ENCODE measurements at regions not wholly inside any gene's neighbourhood (a gene's known extent, or its start where the extent isn't known, plus 50 kb on each side); places are given as distances from the start of the nearest gene placed in this dataset.

DNA sequence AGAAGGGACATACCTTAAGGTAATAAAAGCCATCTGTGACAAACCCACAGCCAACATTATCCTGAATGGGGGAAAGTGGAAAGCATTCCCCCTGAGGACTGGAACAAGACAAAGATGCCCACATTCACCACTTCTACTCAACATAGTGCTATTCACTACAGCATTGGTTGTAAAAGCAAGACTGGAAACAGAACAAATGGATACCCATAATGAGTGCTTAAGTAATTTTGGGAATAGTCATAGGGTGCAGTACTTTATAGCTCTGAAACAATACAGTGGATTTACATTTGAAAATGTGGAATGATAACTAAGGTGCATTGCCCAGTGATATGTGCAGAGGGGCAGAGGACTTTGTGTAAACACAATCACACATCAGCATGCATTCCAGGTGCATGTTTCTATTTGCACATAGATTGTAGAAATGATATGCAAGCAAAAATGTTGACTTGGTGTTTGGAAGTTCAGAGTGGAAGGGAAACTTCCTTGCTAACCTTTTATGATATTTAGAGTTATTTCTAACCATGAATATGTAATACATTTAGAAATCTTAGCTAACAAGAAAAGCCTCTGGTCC lies 112.3 kb downstream of the IGLL1 start (continued):
- TF ChIP-seq, protein P1, sequence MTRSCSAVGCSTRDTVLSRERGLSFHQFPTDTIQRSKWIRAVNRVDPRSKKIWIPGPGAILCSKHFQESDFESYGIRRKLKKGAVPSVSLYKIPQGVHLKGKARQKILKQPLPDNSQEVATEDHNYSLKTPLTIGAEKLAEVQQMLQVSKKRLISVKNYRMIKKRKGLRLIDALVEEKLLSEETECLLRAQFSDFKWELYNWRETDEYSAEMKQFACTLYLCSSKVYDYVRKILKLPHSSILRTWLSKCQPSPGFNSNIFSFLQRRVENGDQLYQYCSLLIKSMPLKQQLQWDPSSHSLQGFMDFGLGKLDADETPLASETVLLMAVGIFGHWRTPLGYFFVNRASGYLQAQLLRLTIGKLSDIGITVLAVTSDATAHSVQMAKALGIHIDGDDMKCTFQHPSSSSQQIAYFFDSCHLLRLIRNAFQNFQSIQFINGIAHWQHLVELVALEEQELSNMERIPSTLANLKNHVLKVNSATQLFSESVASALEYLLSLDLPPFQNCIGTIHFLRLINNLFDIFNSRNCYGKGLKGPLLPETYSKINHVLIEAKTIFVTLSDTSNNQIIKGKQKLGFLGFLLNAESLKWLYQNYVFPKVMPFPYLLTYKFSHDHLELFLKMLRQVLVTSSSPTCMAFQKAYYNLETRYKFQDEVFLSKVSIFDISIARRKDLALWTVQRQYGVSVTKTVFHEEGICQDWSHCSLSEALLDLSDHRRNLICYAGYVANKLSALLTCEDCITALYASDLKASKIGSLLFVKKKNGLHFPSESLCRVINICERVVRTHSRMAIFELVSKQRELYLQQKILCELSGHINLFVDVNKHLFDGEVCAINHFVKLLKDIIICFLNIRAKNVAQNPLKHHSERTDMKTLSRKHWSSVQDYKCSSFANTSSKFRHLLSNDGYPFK (CRISPR knock-in tag; IDR thresholded peaks at IDR 0.05; ENCODE audit: borderline replicate concordance): no peak
- no peak for TF ChIP-seq ARID2 (CRISPR knock-in tag; IDR thresholded peaks at IDR 0.05; ENCODE audit: borderline replicate concordance)
- TF ChIP-seq RAD21 (CRISPR knock-in tag; IDR thresholded peaks at IDR 0.05): no peak
- TF ChIP-seq MAFK (conservative IDR thresholded peaks at IDR 0.05 in 1 of 2, IDR thresholded peaks at IDR 0.05 in 1 of 2; ENCODE audit: low read length in 2 of 2): 0 out of 4 replicates have a peak, but pooled peaks have one; percentile 20 to 30
- no peak for TF ChIP-seq MLLT10 (CRISPR knock-in tag; IDR thresholded peaks at IDR 0.05)
- no peak for TF ChIP-seq MAFG (CRISPR knock-in tag; IDR thresholded peaks at IDR 0.05)
- no peak for TF ChIP-seq MAZ (IDR thresholded peaks at IDR 0.05; ENCODE audit: borderline replicate concordance, low read depth, low read length)
- no peak for TF ChIP-seq MAZ (CRISPR knock-in tag; IDR thresholded peaks at IDR 0.05; ENCODE audit: low read depth)
- TF ChIP-seq DMTF1 (CRISPR knock-in tag; IDR thresholded peaks at IDR 0.05): no peak
- 0 out of 2 replicates have a peak, but pooled peaks have one; percentile 35 for TF ChIP-seq BCL6 (CRISPR knock-in tag; IDR thresholded peaks at IDR 0.05)
- TF ChIP-seq ZHX1 (CRISPR knock-in tag; IDR thresholded peaks at IDR 0.05; ENCODE audit: low read depth): no peak
- TF ChIP-seq ATAD3A (CRISPR knock-in tag; IDR thresholded peaks at IDR 0.05): no peak
- no peak for TF ChIP-seq POLR2AphosphoS2 (IDR thresholded peaks at IDR 0.05; ENCODE audit: low read depth, low read length)
- TF ChIP-seq RFX3 (CRISPR knock-in tag; IDR thresholded peaks at IDR 0.05): 0 out of 2 replicates have a peak, but pooled peaks have one; percentile 23
- TF ChIP-seq ZNF720 (CRISPR knock-in tag; IDR thresholded peaks at IDR 0.05): no peak
- no peak for TF ChIP-seq AHR (CRISPR knock-in tag; IDR thresholded peaks at IDR 0.05)
- no peak for TF ChIP-seq ZNF296 (CRISPR knock-in tag; conservative IDR thresholded peaks at IDR 0.05)
- TF ChIP-seq MTERF4 (CRISPR knock-in tag; IDR thresholded peaks at IDR 0.05): no peak
- no peak for TF ChIP-seq LBX2 (CRISPR knock-in tag; IDR thresholded peaks at IDR 0.05; ENCODE audit: borderline replicate concordance)
- no peak for TF ChIP-seq RORA (CRISPR knock-in tag; IDR thresholded peaks at IDR 0.05)
